ENCODE measurements at regions not wholly inside any gene's neighbourhood (a gene's known extent, or its start where the extent isn't known, plus 50 kb on each side); places are given as distances from the start of the nearest gene placed in this dataset.

- H3K27me3 ChIP-seq (ENCODE audit: insufficient read depth): no peaks in the 10 kb centered on the region
- no peaks in the 10 kb centered on the region for H3K9me2 ChIP-seq
- no peaks in the 10 kb centered on the region for H3K4me1 ChIP-seq (ENCODE audit: control insufficient read depth in 1 of 2, insufficient read depth in 2 of 2, low read depth in 1 of 2, low read length in 1 of 2)
- no peak overlapping the region for H3K27ac ChIP-seq (ENCODE audit: low read depth in 2 of 2, low read length in 1 of 2)
- CTCF ChIA-PET: no interaction called here
- no peaks in the 10 kb centered on the region for H3K36me3 ChIP-seq (replicated peaks in 1 of 2; ENCODE audit: control insufficient read depth in 1 of 2, insufficient read depth in 2 of 2, low read length in 1 of 2)
- POLR2A ChIA-PET: no interaction called here
- H3K9me3 ChIP-seq: no peaks in the 10 kb centered on the region
- H3K79me2 ChIP-seq (ENCODE audit: insufficient read depth): no peaks in the 10 kb centered on the region
- H3K4me3 ChIP-seq (ENCODE audit: low read depth in 2 of 2, low read length in 1 of 2): no peak overlapping the region
- no peak overlapping the region for H3K4me2 ChIP-seq
- H2AFZ ChIP-seq (ENCODE audit: low read depth): no peak overlapping the region
- H4K20me1 ChIP-seq (ENCODE audit: insufficient read depth): no peaks in the 10 kb centered on the region
- no peak overlapping the region for H3K9ac ChIP-seq
- H3F3A ChIP-seq (replicated peaks; ENCODE audit: insufficient read depth): no peaks in the 10 kb centered on the region
- WGBS (ENCODE audit: low lambda C conversion rate): 6% methylated on average over 4 of the region's 4 CpGs
- no peak for DNase-seq
- no peak for TF ChIP-seq RAD21 (IDR thresholded peaks at IDR 0.05; ENCODE audit: low read length)
Observed at GRCh38 chrX:4185086-4185485, 471.6 kb upstream of the PRKX start.

- TF ChIP-seq TCF12 (IDR thresholded peaks at IDR 0.05) (no peak), PBX3 (IDR thresholded peaks at IDR 0.05) (no peak), GABPA (IDR thresholded peaks at IDR 0.05; ENCODE audit: low read depth) (no peak), NFIC (IDR thresholded peaks at IDR 0.05; ENCODE audit: borderline replicate concordance) (no peak), YY1 (IDR thresholded peaks at IDR 0.05; ENCODE audit: low read depth) (no peak), NRF1 (IDR thresholded peaks at IDR 0.05; ENCODE audit: low read depth, low read length) (no peak), CHD2 (IDR thresholded peaks at IDR 0.05; ENCODE audit: low read length, partially characterized antibody) (no peak), RCOR1 (IDR thresholded peaks at IDR 0.05; ENCODE audit: low read length) (no peak)
- TF ChIP-seq, protein P1, sequence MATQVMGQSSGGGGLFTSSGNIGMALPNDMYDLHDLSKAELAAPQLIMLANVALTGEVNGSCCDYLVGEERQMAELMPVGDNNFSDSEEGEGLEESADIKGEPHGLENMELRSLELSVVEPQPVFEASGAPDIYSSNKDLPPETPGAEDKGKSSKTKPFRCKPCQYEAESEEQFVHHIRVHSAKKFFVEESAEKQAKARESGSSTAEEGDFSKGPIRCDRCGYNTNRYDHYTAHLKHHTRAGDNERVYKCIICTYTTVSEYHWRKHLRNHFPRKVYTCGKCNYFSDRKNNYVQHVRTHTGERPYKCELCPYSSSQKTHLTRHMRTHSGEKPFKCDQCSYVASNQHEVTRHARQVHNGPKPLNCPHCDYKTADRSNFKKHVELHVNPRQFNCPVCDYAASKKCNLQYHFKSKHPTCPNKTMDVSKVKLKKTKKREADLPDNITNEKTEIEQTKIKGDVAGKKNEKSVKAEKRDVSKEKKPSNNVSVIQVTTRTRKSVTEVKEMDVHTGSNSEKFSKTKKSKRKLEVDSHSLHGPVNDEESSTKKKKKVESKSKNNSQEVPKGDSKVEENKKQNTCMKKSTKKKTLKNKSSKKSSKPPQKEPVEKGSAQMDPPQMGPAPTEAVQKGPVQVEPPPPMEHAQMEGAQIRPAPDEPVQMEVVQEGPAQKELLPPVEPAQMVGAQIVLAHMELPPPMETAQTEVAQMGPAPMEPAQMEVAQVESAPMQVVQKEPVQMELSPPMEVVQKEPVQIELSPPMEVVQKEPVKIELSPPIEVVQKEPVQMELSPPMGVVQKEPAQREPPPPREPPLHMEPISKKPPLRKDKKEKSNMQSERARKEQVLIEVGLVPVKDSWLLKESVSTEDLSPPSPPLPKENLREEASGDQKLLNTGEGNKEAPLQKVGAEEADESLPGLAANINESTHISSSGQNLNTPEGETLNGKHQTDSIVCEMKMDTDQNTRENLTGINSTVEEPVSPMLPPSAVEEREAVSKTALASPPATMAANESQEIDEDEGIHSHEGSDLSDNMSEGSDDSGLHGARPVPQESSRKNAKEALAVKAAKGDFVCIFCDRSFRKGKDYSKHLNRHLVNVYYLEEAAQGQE (IDR thresholded peaks at IDR 0.05; ENCODE audit: low read depth, low read length): no peak
- TF ChIP-seq, protein P2, sequence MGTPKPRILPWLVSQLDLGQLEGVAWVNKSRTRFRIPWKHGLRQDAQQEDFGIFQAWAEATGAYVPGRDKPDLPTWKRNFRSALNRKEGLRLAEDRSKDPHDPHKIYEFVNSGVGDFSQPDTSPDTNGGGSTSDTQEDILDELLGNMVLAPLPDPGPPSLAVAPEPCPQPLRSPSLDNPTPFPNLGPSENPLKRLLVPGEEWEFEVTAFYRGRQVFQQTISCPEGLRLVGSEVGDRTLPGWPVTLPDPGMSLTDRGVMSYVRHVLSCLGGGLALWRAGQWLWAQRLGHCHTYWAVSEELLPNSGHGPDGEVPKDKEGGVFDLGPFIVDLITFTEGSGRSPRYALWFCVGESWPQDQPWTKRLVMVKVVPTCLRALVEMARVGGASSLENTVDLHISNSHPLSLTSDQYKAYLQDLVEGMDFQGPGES (IDR thresholded peaks at IDR 0.05; ENCODE audit: low read depth, low read length): no peak
Observed at GRCh38 chrX:4182408-4182806, 469.0 kb upstream of the PRKX start.

More at GRCh38 chrX:4182408-4182806, 469.0 kb upstream of the PRKX start:
- no peak overlapping the region for H3K4me3 ChIP-seq (ENCODE audit: low read depth in 2 of 2, low read length in 1 of 2)
- 0 out of 2 replicates have a peak, but pooled peaks cover 4% of the 10 kb centered on the region for H3K9me3 ChIP-seq
- ChIA-PET CTCF (no interaction called here), POLR2A (no interaction called here)
- WGBS (ENCODE audit: low lambda C conversion rate): 4% methylated on average over 3 of the region's 3 CpGs
- no peak overlapping the region for H3K4me2 ChIP-seq
- H3F3A ChIP-seq (replicated peaks; ENCODE audit: insufficient read depth): no peaks in the 10 kb centered on the region
- no peaks in the 10 kb centered on the region for H3K27me3 ChIP-seq (ENCODE audit: insufficient read depth)
- H3K4me1 ChIP-seq (ENCODE audit: control insufficient read depth in 1 of 2, insufficient read depth in 2 of 2, low read depth in 1 of 2, low read length in 1 of 2): no peaks in the 10 kb centered on the region
- H2AFZ ChIP-seq (ENCODE audit: low read depth): no peak overlapping the region
- no peak overlapping the region for H3K27ac ChIP-seq (ENCODE audit: low read depth in 2 of 2, low read length in 1 of 2)
- no peaks in the 10 kb centered on the region for H3K36me3 ChIP-seq (replicated peaks in 1 of 2; ENCODE audit: control insufficient read depth in 1 of 2, insufficient read depth in 2 of 2, low read length in 1 of 2)
- no peak for DNase-seq
- no peaks in the 10 kb centered on the region for H4K20me1 ChIP-seq (ENCODE audit: insufficient read depth)
- no peak overlapping the region for H3K9ac ChIP-seq
- H3K9me2 ChIP-seq: no peaks in the 10 kb centered on the region
- H3K79me2 ChIP-seq (ENCODE audit: insufficient read depth): no peaks in the 10 kb centered on the region

All from SK-N-SH (cell line).